NK-92 treated with Interleukin-12 subunit alpha and Interleukin-12 subunit beta, amount 100 ng/mL, for 24 hours (cell line): ENCODE measurements at regions not wholly inside any gene's neighbourhood (a gene's known extent, or its start where the extent isn't known, plus 50 kb on each side); places are given as distances from the start of the nearest gene placed in this dataset.

Experiments
- DNase-seq: peaks from one replicate; lab custom pipeline; 2025; lab: John Stamatoyannopoulos, UW

- DNase-seq = no peak
Measured at GRCh38 chr14:101179691-101180211, 276.2 kb upstream of the RTL1 start.

- no peak for DNase-seq
Measured at GRCh38 chr14:101181446-101182313, 278.2 kb upstream of the RTL1 start.

GRCh38 chr14:101182476-101182875, 279.0 kb upstream of the RTL1 start:
- no peak for DNase-seq

- no peak for DNase-seq
Measured at GRCh38 chr14:101183376-101184103, 280.0 kb upstream of the RTL1 start.

GRCh38 chr14:101184104-101184455, 280.6 kb upstream of the RTL1 start:
- no peak for DNase-seq

- no peak for DNase-seq
Measured at GRCh38 chr14:101184572-101184971, 281.1 kb upstream of the RTL1 start.

- no peak for DNase-seq
Measured at GRCh38 chr14:101185073-101185835, 281.7 kb upstream of the RTL1 start.

- no peak for DNase-seq
Measured at GRCh38 chr14:101185946-101186345, 282.4 kb upstream of the RTL1 start.

- no peak for DNase-seq
Measured at GRCh38 chr14:101186544-101186943, 283.0 kb upstream of the RTL1 start.

GRCh38 chr14:101186992-101187815, 283.7 kb upstream of the RTL1 start:
- no peak for DNase-seq

- DNase-seq = no peak
Measured at GRCh38 chr14:101187816-101188570, 284.5 kb upstream of the RTL1 start.

- no peak for DNase-seq
Measured at GRCh38 chr14:101188571-101188915, 285.0 kb upstream of the RTL1 start.

GRCh38 chr14:101189266-101189665, 285.7 kb upstream of the RTL1 start:
- no peak for DNase-seq

GRCh38 chr14:101189962-101190560, 286.5 kb upstream of the RTL1 start:
- no peak for DNase-seq

GRCh38 chr14:101191101-101191720, 287.7 kb upstream of the RTL1 start:
- no peak for DNase-seq

- DNase-seq = no peak
Measured at GRCh38 chr14:101191721-101192660, 288.5 kb upstream of the RTL1 start.

GRCh38 chr14:101192661-101193000, 289.1 kb upstream of the RTL1 start:
- no peak for DNase-seq

GRCh38 chr14:101193106-101193844, 289.8 kb upstream of the RTL1 start:
- no peak for DNase-seq
